ENCODE measurements at regions not wholly inside any gene's neighbourhood (a gene's known extent, or its start where the extent isn't known, plus 50 kb on each side); places are given as distances from the start of the nearest gene placed in this dataset.
"Not testable (repeated sequence)": the region's sequence is repeated elsewhere in the genome, so short reads cannot be mapped to it uniquely, and the experiment has no call there.

DNA sequence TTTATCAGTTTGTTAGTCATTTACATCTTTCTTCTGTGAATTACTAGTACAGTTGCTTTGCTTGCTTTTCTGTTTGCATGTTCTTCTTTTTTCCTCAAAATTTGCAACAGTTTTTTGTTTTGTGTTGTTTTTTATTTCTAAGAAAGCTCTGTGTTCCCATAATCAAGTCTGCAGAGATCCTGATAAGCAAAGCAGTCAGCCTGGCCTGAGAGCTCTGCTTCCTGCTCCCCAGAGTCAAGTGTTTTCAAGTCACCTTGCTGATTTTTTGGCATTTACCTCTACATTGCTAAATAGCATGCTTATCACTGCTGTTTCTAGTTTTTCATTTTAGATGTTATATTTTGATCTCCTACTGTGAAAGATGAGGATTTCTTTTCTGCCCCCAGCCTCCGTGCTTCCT lies 113.2 kb downstream of the CDRT15L2 start:
- not testable (repeated sequence) for H3K4me1 ChIP-seq; H3K4me3 ChIP-seq; H3K27me3 ChIP-seq; DNase-seq (ENCODE audit: low spot score in 2 of 2); H3K9me3 ChIP-seq; H3K27ac ChIP-seq; H3K36me3 ChIP-seq
- 69 to 76% methylated on average over 1 of the region's 1 CpG for WGBS, 2 donors

DNA sequence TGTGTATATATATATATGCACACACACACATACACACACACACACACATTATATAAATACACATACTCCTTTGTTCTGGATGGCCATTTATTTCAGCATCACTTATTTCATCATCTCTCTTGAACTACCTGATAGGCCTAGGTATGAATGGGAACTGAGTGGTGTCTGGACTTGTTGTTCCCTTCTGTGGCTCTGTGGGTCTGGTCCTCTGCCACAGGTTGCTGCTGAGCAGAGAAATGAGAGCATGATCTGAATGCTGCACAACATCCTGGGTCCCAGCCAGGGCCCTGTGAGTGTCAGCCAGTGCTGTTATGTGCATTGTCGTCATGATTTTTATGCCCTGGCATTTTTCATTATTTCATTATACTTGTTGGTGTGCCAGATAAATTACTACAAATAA lies 116.3 kb downstream of the CDRT15L2 start:
- WGBS, 2 donors: 36 to 40% methylated on average over 1 of the region's 1 CpG
- H3K36me3 ChIP-seq; H3K4me1 ChIP-seq; H3K4me3 ChIP-seq; H3K9me3 ChIP-seq; H3K27me3 ChIP-seq; H3K27ac ChIP-seq; DNase-seq (ENCODE audit: low spot score in 2 of 2): not testable (repeated sequence)

DNA sequence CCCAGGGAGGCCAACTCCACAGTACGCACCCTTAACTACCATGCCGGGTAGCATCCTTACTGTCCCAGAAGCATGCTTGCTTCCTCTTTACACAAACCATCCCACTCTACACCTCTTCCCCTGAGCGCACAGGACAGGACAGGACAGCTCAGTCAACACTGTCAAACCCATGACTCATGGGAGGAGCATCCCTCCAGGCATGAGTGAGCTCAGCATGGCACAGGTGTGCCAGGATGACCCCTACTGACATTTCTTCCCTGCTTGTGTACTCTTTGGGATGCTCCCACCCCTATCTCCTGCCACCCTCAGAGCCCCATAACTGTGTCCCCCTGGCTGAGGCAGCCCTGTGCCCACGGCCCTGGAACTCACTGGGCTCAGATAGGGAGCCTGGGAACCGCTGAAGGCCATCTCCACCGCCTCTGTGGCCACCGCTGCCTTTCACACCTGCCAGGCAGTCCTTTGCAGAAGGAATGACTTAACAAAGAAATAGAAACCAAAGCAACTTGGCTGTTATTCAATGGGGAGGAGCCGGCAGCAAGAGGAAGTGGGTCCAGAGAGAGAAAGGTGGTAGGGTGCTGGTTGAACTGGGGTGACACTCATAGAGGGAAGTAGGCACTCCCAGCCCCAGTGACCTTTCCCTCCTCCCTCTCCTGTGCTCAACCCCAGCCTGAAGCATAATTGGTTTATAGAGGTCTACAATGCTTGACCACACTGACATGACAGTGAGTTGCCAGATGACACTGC lies 119.1 kb downstream of the CDRT15L2 start:
- H3K27me3 ChIP-seq; H3K4me3 ChIP-seq; H3K36me3 ChIP-seq; H3K9me3 ChIP-seq; DNase-seq (ENCODE audit: low spot score in 2 of 2); H3K27ac ChIP-seq; H3K4me1 ChIP-seq: not testable (repeated sequence)
- WGBS, 2 donors: 79 to 81% methylated on average over 8 of the region's 8 CpGs

DNA sequence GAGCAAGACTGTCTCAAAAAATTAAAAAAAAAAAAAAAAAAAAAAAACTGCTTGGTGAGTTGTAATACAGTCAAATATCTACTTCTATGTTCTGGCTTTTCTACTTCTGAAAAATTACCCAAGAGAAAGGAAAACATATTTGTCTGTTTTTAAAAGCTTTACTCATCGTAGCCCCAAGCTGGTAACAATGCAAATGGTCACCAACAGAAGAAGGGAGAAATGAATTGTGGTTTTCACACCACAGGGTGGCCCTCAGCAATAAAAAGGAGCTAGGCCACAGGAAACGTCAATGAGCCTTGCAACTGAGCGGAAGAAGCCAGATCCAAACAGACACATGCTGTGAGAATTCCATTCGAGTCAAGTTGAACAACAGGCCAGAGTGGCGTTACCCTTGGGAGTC lies 121.0 kb downstream of the CDRT15L2 start:
- not testable (repeated sequence) for DNase-seq (ENCODE audit: low spot score in 2 of 2); H3K4me3 ChIP-seq; H3K27me3 ChIP-seq; H3K36me3 ChIP-seq; H3K4me1 ChIP-seq; H3K9me3 ChIP-seq; H3K27ac ChIP-seq
- WGBS, 2 donors: 31 to 52% methylated on average over 4 of the region's 5 CpGs

DNA sequence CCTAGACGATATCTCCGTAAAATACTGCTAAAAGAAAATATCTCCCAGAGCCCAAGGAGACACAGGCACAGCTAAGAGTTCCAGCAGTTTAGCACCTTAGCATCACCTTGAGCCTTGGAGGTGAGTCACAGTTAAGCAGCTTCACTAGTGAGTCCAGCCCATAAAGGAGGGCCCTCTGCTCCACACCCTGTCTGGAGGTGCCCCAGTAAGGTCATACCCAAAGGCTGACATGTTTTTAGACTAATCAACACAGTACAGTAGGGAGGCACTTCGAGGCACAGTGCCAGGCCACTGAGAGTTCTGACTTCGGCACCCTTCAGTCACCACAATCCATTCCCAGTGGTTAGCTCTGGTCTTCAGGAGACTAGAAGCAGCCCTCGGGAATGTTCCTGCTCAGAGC lies 121.8 kb downstream of the CDRT15L2 start:
- WGBS, 2 donors: 74 to 81% methylated on average over 5 of the region's 5 CpGs
- not testable (repeated sequence) for H3K9me3 ChIP-seq; H3K36me3 ChIP-seq; H3K27ac ChIP-seq; H3K27me3 ChIP-seq; H3K4me3 ChIP-seq; H3K4me1 ChIP-seq; DNase-seq (ENCODE audit: low spot score in 2 of 2)

DNA sequence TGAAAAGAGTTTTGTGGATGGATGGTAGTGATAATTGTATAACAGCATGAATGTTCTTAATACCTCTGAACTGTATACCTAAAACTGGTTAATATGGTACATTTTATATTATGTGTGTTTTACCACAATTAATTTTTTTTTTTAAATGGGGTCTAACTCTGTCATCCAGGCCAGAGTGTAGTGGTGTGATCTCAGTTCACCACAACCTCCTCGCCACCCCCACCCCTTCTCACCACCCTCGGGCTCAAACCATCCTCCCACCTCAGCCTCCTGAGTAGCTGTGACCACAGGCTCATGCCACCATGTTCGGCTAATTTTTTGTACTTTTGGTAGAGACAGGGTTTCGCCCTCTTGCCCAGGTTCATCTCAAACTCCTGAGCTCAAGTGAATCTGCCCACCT lies 123.2 kb downstream of the CDRT15L2 start:
- Histone ChIP-seq H3K27ac (no peak overlapping the region), H3K9me3 (no peaks in the 10 kb centered on the region), H3K4me1 (no peaks in the 10 kb centered on the region), H3K36me3 (no peaks in the 10 kb centered on the region), H3K27me3 (no peaks in the 10 kb centered on the region), H3K4me3 (no peak overlapping the region)
- TF ChIP-seq, protein P1, sequence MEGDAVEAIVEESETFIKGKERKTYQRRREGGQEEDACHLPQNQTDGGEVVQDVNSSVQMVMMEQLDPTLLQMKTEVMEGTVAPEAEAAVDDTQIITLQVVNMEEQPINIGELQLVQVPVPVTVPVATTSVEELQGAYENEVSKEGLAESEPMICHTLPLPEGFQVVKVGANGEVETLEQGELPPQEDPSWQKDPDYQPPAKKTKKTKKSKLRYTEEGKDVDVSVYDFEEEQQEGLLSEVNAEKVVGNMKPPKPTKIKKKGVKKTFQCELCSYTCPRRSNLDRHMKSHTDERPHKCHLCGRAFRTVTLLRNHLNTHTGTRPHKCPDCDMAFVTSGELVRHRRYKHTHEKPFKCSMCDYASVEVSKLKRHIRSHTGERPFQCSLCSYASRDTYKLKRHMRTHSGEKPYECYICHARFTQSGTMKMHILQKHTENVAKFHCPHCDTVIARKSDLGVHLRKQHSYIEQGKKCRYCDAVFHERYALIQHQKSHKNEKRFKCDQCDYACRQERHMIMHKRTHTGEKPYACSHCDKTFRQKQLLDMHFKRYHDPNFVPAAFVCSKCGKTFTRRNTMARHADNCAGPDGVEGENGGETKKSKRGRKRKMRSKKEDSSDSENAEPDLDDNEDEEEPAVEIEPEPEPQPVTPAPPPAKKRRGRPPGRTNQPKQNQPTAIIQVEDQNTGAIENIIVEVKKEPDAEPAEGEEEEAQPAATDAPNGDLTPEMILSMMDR (IDR thresholded peaks at IDR 0.05): no peak
- TF ChIP-seq POLR2A (IDR thresholded peaks at IDR 0.05) (no peak), EP300 (IDR thresholded peaks at IDR 0.05) (no peak)
- 89 to 91% methylated on average over 4 of the region's 4 CpGs for WGBS, 2 donors
- DNase-seq (ENCODE audit: low spot score in 2 of 2): no peak

DNA sequence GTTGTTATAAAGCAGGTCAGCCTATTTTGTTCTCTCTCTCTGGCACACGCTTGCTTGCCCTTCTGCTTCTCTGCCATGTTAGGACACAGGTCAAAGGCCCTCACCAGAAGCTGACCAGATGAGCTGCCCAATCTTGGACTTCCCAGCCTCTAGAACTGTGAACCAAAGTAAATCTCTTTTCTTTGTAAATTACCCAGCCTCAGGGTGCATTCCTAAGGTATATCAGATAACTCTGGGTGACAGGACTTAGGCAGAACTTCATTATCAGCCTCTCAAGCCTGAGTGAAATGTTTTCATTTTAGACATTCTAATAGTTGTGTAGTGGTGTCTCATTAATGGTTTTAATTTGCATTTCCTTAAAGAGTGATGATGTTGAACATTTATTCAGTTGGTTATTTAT lies 124.3 kb downstream of the CDRT15L2 start:
- Histone ChIP-seq H3K36me3 (no peaks in the 10 kb centered on the region), H3K4me1 (no peaks in the 10 kb centered on the region), H3K27ac (no peak overlapping the region), H3K27me3 (peaks cover 0 to 3% of the 10 kb centered on the region in 2 donors), H3K9me3 (no peaks in the 10 kb centered on the region), H3K4me3 (no peak overlapping the region)
- no peak for DNase-seq (ENCODE audit: low spot score in 2 of 2)
- 88 to 100% methylated on average over 1 of the region's 1 CpG for WGBS, 2 donors
- TF ChIP-seq POLR2A (IDR thresholded peaks at IDR 0.05): no peak
- TF ChIP-seq, protein P1 (IDR thresholded peaks at IDR 0.05): no peak
- no peak for TF ChIP-seq EP300 (IDR thresholded peaks at IDR 0.05)

DNA sequence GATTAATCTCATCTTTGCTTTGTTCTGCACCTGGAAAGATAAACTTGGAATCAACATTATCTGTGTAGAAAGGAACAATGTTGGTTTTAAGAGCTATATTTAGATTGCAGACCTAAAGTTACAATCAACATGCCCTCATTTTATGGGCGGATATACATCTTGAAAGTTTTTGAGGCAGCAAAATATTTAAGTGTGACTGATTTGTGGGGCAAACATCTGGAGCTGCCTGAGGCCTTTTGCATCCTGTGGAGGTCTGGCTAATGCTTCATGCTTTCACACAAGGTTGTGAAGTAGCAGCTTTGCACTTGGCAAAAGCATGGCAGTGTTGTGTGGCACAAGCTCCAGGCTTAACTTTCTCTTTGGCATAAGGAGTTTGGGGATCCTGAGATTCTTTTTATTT lies 125.7 kb downstream of the CDRT15L2 start:
- not testable (repeated sequence) for H3K36me3 ChIP-seq; H3K9me3 ChIP-seq; H3K4me3 ChIP-seq; H3K27me3 ChIP-seq; H3K4me1 ChIP-seq; H3K27ac ChIP-seq; DNase-seq (ENCODE audit: low spot score in 2 of 2)
- WGBS, 2 donors: 83% methylated on average over 1 of the region's 1 CpG

All from tibial nerve (tissue), 4 donors.